ENCODE measurements at regions not wholly inside any gene's neighbourhood (a gene's known extent, or its start where the extent isn't known, plus 50 kb on each side); places are given as distances from the start of the nearest gene placed in this dataset.

- no peak overlapping the region for H3K9ac ChIP-seq (ENCODE audit: low read length)
- no peaks in the 10 kb centered on the region for H3K79me2 ChIP-seq (ENCODE audit: insufficient read depth, low read length)
- no peaks in the 10 kb centered on the region for H3F3A ChIP-seq (ENCODE audit: insufficient read depth, low read length)
- H3K27ac ChIP-seq (ENCODE audit: low read depth, low read length, poor library complexity, severe bottlenecking): no peak overlapping the region
- H3K4me3 ChIP-seq (ENCODE audit: low read depth, low read length, poor library complexity, severe bottlenecking): no peak overlapping the region
- H3K9me3 ChIP-seq (ENCODE audit: low read length): no peaks in the 10 kb centered on the region
- H3K27me3 ChIP-seq (ENCODE audit: insufficient read depth, low read length): no peaks in the 10 kb centered on the region
- no peaks in the 10 kb centered on the region for H4K20me1 ChIP-seq (ENCODE audit: insufficient read depth, low read length)
- H3K4me1 ChIP-seq (ENCODE audit: insufficient read depth, low read length, severe bottlenecking): no peaks in the 10 kb centered on the region
- TF ChIP-seq, protein P1, sequence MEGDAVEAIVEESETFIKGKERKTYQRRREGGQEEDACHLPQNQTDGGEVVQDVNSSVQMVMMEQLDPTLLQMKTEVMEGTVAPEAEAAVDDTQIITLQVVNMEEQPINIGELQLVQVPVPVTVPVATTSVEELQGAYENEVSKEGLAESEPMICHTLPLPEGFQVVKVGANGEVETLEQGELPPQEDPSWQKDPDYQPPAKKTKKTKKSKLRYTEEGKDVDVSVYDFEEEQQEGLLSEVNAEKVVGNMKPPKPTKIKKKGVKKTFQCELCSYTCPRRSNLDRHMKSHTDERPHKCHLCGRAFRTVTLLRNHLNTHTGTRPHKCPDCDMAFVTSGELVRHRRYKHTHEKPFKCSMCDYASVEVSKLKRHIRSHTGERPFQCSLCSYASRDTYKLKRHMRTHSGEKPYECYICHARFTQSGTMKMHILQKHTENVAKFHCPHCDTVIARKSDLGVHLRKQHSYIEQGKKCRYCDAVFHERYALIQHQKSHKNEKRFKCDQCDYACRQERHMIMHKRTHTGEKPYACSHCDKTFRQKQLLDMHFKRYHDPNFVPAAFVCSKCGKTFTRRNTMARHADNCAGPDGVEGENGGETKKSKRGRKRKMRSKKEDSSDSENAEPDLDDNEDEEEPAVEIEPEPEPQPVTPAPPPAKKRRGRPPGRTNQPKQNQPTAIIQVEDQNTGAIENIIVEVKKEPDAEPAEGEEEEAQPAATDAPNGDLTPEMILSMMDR (IDR thresholded peaks at IDR 0.05; ENCODE audit: low read length): no peak
- TF ChIP-seq EZH2 (IDR thresholded peaks at IDR 0.05; ENCODE audit: borderline replicate concordance, low read length): no peak
- H3K4me2 ChIP-seq (ENCODE audit: low read length): no peak overlapping the region
- H3K36me3 ChIP-seq (ENCODE audit: insufficient read depth, low read length): no peaks in the 10 kb centered on the region
- no peaks in the 10 kb centered on the region for H3K9me2 ChIP-seq (ENCODE audit: low read depth, low read length)
- H2AFZ ChIP-seq (ENCODE audit: low read length): no peak overlapping the region
These were observed 115.9 kb upstream of the TBX3 start for GRCh38 chr12:114799574-114800487.

- no peak overlapping the region for H3K4me2 ChIP-seq (ENCODE audit: low read length)
- H3F3A ChIP-seq (ENCODE audit: insufficient read depth, low read length): no peaks in the 10 kb centered on the region
- H3K9me2 ChIP-seq (ENCODE audit: low read depth, low read length): no peaks in the 10 kb centered on the region
- no peak overlapping the region for H3K9ac ChIP-seq (ENCODE audit: low read length)
- no peak overlapping the region for H2AFZ ChIP-seq (ENCODE audit: low read length)
- H3K36me3 ChIP-seq (ENCODE audit: insufficient read depth, low read length): no peaks in the 10 kb centered on the region
- TF ChIP-seq, protein P1 (IDR thresholded peaks at IDR 0.05; ENCODE audit: low read length): no peak
- no peak for TF ChIP-seq EZH2 (IDR thresholded peaks at IDR 0.05; ENCODE audit: borderline replicate concordance, low read length)
- H4K20me1 ChIP-seq (ENCODE audit: insufficient read depth, low read length): no peaks in the 10 kb centered on the region
- H3K4me1 ChIP-seq (ENCODE audit: insufficient read depth, low read length, severe bottlenecking): no peaks in the 10 kb centered on the region
- H3K9me3 ChIP-seq (ENCODE audit: low read length): no peaks in the 10 kb centered on the region
- no peaks in the 10 kb centered on the region for H3K79me2 ChIP-seq (ENCODE audit: insufficient read depth, low read length)
- no peak overlapping the region for H3K27ac ChIP-seq (ENCODE audit: low read depth, low read length, poor library complexity, severe bottlenecking)
- H3K27me3 ChIP-seq (ENCODE audit: insufficient read depth, low read length): no peaks in the 10 kb centered on the region
- H3K4me3 ChIP-seq (ENCODE audit: low read depth, low read length, poor library complexity, severe bottlenecking): no peak overlapping the region
These were observed 110.1 kb upstream of the TBX3 start for GRCh38 chr12:114794049-114794558.

- H3F3A ChIP-seq (ENCODE audit: insufficient read depth, low read length): no peaks in the 10 kb centered on the region
- no peaks in the 10 kb centered on the region for H3K27me3 ChIP-seq (ENCODE audit: insufficient read depth, low read length)
- H2AFZ ChIP-seq (ENCODE audit: low read length): no peak overlapping the region
- H3K79me2 ChIP-seq (ENCODE audit: insufficient read depth, low read length): no peaks in the 10 kb centered on the region
- no peaks in the 10 kb centered on the region for H3K36me3 ChIP-seq (ENCODE audit: insufficient read depth, low read length)
- no peaks in the 10 kb centered on the region for H4K20me1 ChIP-seq (ENCODE audit: insufficient read depth, low read length)
- H3K9me3 ChIP-seq (ENCODE audit: low read length): no peaks in the 10 kb centered on the region
- H3K4me3 ChIP-seq (ENCODE audit: low read depth, low read length, poor library complexity, severe bottlenecking): no peak overlapping the region
- no peaks in the 10 kb centered on the region for H3K4me1 ChIP-seq (ENCODE audit: insufficient read depth, low read length, severe bottlenecking)
- no peak overlapping the region for H3K4me2 ChIP-seq (ENCODE audit: low read length)
- H3K9ac ChIP-seq (ENCODE audit: low read length): no peak overlapping the region
- TF ChIP-seq EZH2 (IDR thresholded peaks at IDR 0.05; ENCODE audit: borderline replicate concordance, low read length): no peak
- TF ChIP-seq, protein P1 (IDR thresholded peaks at IDR 0.05; ENCODE audit: low read length): no peak
- no peaks in the 10 kb centered on the region for H3K9me2 ChIP-seq (ENCODE audit: low read depth, low read length)
- H3K27ac ChIP-seq (ENCODE audit: low read depth, low read length, poor library complexity, severe bottlenecking): no peak overlapping the region
These were observed 106.3 kb upstream of the TBX3 start for GRCh38 chr12:114790276-114790675.

Data from OCI-LY1 (cell line).